ENCODE measurements at regions not wholly inside any gene's neighbourhood (a gene's known extent, or its start where the extent isn't known, plus 50 kb on each side); places are given as distances from the start of the nearest gene placed in this dataset.
"Not testable (repeated sequence)": the region's sequence is repeated elsewhere in the genome, so short reads cannot be mapped to it uniquely, and the experiment has no call there.

DNA sequence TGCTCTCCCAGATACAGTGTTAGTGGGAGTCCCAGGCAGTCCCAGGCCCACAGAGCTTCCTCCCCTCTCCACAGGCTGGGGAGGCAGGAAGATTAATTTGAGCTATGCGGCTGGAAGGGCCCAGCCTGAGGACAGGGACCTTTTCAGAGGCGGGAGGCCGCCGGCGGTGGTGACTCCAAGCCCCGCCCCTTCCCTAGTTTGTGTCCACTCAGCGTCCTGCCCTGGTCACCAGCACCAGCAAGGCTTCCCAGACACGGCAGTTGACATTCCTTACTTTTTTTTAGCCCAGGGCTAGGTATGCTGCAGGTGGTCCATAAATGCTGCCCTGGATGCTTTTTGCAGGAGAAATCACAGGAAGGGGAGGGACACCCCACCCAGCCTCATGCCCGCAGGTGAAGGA, 67.7 kb upstream of the LRPAP1 start:
- Mint-ChIP-seq H3K27me3 (ENCODE audit: low read depth, poor library complexity) (peaks cover 12% of the 10 kb centered on the region), H3K27ac (no peak overlapping the region), H3K36me3 (ENCODE audit: low read depth) (no peaks in the 10 kb centered on the region), H3K4me1 (peaks cover 14% of the 10 kb centered on the region), H3K9me3 (peaks cover 8% of the 10 kb centered on the region), H3K4me3 (no peak overlapping the region)
- TF ChIP-seq, protein P1, sequence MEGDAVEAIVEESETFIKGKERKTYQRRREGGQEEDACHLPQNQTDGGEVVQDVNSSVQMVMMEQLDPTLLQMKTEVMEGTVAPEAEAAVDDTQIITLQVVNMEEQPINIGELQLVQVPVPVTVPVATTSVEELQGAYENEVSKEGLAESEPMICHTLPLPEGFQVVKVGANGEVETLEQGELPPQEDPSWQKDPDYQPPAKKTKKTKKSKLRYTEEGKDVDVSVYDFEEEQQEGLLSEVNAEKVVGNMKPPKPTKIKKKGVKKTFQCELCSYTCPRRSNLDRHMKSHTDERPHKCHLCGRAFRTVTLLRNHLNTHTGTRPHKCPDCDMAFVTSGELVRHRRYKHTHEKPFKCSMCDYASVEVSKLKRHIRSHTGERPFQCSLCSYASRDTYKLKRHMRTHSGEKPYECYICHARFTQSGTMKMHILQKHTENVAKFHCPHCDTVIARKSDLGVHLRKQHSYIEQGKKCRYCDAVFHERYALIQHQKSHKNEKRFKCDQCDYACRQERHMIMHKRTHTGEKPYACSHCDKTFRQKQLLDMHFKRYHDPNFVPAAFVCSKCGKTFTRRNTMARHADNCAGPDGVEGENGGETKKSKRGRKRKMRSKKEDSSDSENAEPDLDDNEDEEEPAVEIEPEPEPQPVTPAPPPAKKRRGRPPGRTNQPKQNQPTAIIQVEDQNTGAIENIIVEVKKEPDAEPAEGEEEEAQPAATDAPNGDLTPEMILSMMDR (IDR thresholded peaks at IDR 0.05) = no peak
- DNase-seq = no peak

DNA sequence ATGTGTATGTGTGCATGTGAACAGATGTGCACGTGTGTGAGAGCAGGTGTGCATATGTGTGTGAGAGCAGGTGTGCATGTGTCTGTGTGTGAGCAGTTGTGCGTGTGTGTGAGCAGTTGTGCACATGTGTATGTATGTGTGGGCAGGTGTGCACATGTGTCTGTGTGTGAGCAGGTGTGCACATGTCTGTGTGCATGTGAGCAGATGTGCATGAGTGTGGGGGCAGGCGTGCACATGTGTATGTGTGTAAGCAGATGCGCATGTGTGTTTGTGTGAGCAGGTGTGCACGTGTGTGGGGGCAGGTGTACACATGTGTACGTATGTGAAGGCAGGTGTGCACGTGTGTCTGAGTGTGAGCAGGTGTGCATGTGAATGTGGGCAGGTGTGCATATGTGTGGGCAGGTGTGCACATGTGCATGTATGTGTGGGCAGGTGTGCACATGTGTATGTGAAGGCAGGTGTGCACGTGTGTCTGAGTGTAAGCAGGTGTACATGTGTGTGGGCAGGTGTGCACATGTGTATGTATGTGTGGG, 66.5 kb upstream of the LRPAP1 start:
- Mint-ChIP-seq H3K4me1 (peaks cover 16% of the 10 kb centered on the region), H3K4me3 (no peak overlapping the region), H3K36me3 (ENCODE audit: low read depth) (no peaks in the 10 kb centered on the region), H3K9me3 (peaks cover 17% of the 10 kb centered on the region), H3K27me3 (ENCODE audit: low read depth, poor library complexity) (peaks cover 13% of the 10 kb centered on the region), H3K27ac (no peak overlapping the region)
- TF ChIP-seq, protein P1 (IDR thresholded peaks at IDR 0.05) = no peak
- DNase-seq = no peak

DNA sequence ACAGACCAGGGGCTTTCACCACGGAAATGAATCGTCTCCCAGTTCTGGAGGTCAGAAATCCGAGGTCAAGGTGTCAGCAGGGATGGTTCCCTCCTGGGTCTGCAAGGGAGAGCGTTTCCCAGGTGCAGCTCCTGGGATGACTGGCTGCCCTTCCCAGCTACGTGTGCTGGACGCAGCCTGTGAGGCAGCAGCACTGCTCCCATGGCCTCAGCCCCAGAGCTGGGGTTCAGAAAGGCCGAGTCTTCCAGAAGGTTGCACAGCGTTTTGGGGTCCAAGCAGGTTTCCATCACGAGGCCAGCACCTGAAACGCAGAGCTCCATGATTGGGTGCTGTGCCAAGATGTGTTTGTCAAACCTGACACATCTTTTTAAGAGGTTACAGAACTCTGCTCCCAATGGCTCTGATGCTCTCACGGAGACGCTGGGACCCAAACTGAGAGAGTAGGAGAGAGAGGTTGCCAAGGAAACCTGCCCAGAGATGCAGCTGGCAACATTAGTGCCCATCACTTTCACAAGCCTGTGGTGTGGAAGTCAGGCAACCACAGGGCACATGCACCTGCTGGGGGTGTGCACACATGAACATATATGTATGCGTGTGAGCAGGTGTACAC, 65.8 kb upstream of the LRPAP1 start:
- H3K4me3 Mint-ChIP-seq; H3K27ac Mint-ChIP-seq; DNase-seq; H3K36me3 Mint-ChIP-seq (ENCODE audit: low read depth): not testable (repeated sequence)
- Mint-ChIP-seq H3K27me3 (ENCODE audit: low read depth, poor library complexity) (peaks cover 19% of the 10 kb centered on the region), H3K4me1 (peaks cover 19% of the 10 kb centered on the region), H3K9me3 (peaks cover 19% of the 10 kb centered on the region)

DNA sequence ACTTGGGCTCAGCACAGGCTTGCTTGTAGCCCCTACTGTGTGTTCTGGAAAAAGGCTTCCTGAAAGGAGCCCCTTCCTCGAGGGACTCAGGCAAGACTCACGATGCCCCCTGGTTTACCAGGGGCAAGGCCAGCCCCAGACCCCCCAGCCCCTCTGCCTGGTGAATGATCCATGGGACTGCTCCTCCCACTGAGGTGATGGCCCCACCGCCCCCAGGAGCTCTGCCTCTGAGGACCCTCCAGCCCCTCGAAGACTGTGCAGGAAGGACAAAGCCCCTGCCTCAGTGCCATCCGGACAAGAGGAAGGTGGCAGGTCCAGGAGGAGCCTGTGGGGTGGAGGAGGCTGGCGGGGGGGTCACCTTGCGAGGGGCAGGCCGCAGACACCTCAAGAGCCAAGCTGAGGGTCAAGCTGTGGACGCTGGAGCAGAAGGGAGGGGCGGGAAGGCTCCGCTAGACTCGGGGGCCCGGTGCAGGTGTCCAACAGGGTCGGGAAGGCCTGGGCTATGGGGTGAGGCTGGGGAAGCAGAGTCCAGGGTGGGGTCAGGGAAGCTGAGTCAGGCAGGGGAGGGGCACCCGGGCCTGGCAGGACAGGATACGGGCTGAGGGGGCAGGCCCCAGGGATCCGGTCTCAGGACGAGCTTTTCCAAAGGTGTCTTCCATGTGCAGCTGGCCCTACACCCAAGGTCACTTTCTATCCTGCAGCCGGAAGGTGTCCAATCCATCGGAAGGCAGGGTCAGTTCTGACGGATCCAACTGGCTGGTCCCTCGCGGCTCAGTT, 64.9 kb upstream of the LRPAP1 start:
- H3K27me3 Mint-ChIP-seq (ENCODE audit: low read depth, poor library complexity) = peaks cover 14% of the 10 kb centered on the region
- not testable (repeated sequence) for H3K27ac Mint-ChIP-seq

DNA sequence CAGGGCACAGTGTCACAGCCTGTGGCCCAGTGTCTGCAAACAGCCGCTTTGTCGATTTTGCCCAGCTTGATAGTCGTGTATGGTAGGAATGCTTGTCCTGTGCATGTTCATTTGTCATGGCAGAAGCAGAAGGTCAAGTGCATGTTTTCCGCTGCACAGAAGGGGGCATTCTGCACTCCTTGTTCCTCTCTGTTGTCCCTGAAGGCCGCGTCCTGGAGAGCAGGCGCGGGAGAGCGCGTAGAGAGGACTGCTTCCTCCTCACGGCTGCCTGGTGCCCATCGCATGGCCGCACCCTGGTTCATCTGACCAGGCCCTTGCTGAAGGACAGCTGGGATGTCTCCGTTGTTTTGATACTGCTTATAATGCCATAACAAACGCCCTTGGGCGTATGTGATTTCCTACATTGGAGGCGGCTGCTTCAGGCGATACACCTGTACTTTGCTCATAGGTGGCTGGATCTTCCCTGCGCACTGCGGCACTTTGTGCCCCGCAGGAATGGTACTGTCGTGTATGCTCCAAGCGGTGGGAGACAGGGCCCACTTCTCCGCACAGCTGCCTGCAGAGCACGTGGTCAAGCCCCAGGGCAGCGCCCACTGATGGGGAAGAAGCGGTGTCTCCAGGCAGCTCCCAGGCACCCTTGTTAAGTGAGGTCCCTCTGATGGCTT, 63.5 kb upstream of the LRPAP1 start:
- H3K4me3 Mint-ChIP-seq; H3K36me3 Mint-ChIP-seq (ENCODE audit: low read depth); H3K27ac Mint-ChIP-seq; DNase-seq: not testable (repeated sequence)
- peaks cover 18% of the 10 kb centered on the region for H3K27me3 Mint-ChIP-seq (ENCODE audit: low read depth, poor library complexity)
- peaks cover 18% of the 10 kb centered on the region for H3K9me3 Mint-ChIP-seq
- peaks cover 19% of the 10 kb centered on the region for H3K4me1 Mint-ChIP-seq

More for the DNA sequence above, 64.9 kb upstream of the LRPAP1 start:
- not testable (repeated sequence) for H3K36me3 Mint-ChIP-seq (ENCODE audit: low read depth); DNase-seq; H3K4me3 Mint-ChIP-seq
- Mint-ChIP-seq H3K4me1 (peaks cover 19% of the 10 kb centered on the region), H3K9me3 (peaks cover 19% of the 10 kb centered on the region)

DNA sequence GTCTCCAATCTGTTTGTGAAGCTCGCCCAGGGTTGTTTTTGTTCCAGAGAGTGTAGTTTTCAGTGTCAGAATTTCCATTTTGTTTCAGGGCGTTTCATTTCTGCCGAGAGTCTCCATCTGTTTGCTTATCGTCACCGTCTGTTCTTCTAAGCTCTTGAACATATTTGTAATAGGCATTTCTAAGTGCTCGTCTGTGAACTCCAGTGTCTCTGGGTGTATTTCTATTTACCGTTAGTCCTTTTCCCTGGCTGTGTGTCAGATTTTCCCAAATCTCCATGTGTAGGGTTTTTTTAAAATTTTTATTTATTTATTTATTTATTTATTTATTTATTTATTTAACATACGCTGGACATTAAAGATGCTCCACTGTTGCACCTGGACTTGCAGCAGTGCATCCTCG, 62.5 kb upstream of the LRPAP1 start:
- Mint-ChIP-seq H3K9me3 (peaks cover 18% of the 10 kb centered on the region), H3K27me3 (ENCODE audit: low read depth, poor library complexity) (peaks cover 21% of the 10 kb centered on the region), H3K4me1 (peaks cover 15% of the 10 kb centered on the region)
- not testable (repeated sequence) for H3K36me3 Mint-ChIP-seq (ENCODE audit: low read depth); DNase-seq; H3K27ac Mint-ChIP-seq; H3K4me3 Mint-ChIP-seq

DNA sequence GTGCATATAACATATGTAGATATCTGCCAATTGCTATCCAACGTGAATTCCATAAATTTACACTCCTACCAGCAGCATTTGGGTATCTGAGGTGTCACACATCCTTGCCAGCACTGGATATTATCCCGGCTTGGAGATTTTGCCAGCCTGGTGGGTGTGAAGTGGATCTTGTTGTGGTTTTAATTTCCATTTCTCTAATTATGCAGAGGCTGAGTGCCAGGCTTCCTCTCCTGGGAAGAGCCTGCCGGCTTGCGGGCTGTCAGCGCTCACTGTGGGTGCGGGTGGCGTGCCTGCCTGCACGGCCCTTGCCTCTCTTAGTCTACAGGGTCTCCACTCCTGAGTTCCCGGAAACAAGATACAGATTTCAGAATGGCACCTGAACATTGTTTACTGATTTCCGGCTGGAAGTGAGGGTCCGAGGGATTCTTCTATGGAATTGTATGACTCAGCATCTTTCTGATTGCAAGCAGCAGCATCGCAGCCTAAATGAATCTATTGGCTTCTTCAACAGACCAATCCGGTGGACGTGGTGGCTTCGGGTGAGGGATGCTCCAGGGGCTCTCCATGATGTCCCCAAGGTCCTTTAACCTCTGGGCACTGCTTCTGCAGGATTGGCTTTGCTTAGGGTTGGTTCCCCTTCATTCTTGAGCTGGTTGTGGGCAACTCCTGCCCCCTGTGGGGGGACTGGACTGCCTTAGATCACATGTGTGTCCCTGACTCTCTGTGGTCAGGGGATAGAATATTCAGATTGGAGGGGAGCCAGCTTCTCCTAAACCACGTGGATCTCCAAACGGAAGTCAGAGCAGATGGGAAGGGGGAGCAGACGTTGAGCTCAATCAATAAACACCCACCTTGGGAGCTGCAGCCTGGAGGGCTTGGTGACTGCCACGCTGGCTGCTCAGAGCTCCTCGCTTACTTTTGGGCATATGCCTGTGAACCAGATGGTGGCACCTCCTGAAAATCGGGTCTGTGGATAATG, 58.0 kb upstream of the LRPAP1 start:
- peaks cover 18% of the 10 kb centered on the region for H3K9me3 Mint-ChIP-seq
- H3K4me1 Mint-ChIP-seq = peaks cover 14% of the 10 kb centered on the region
- not testable (repeated sequence) for H3K4me3 Mint-ChIP-seq; DNase-seq; H3K36me3 Mint-ChIP-seq (ENCODE audit: low read depth); H3K27ac Mint-ChIP-seq
- H3K27me3 Mint-ChIP-seq (ENCODE audit: low read depth, poor library complexity) = peaks cover 20% of the 10 kb centered on the region

DNA sequence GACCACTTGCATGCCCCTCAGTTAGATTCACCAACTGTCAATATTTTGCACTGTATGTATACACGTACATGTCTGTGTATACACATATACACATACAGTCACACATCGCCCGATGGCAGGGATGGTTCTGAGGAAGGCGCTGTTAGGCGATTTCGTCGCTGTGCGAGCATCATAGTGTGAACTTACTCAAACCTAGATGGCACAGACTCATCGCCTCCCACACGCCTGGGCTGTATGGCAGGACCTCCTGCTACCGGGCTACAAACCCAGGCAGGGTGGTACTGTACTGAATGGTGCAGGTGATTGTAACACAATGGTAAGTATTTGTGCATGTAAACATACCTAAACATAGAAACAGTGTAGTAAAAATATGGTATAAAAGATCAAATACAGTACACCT, 57.2 kb upstream of the LRPAP1 start:
- H3K36me3 Mint-ChIP-seq (ENCODE audit: low read depth); H3K27ac Mint-ChIP-seq; H3K4me3 Mint-ChIP-seq: not testable (repeated sequence)

DNA sequence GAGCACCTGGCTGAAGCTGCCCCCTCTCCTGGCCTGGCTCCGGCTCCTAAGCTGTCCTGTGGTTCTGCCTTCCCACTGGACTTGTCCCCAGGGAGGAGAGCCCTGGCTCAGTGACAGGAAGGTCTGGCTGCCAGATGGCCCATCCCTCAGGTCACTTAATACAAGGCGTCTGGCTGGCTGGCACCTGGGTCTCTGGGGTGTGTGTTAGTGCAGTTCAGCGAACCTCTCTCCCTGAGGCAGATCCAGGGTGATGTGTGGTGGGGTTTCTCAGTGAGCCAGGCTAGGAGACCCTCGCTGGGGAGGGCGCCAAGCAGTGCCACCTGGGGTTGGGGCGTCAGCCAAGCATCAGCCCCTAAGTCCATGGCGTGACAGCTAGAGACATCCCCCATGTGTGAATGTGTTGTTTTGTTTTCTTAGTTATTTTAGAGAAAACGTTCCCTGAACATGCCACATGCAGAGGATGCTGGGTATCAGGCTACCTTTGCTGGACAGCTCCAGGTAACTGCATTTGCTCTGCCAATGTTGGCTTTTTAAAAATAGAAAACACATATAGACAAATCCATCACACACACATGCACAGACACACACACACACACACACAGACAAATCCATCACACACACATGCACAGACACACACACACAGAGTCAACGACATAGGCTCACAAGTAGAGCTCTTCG, 56.4 kb upstream of the LRPAP1 start:
- Mint-ChIP-seq H3K27me3 (ENCODE audit: low read depth, poor library complexity) (peaks cover 24% of the 10 kb centered on the region), H3K4me1 (peaks cover 11% of the 10 kb centered on the region)
- H3K27ac Mint-ChIP-seq; H3K36me3 Mint-ChIP-seq (ENCODE audit: low read depth); H3K4me3 Mint-ChIP-seq; H3K9me3 Mint-ChIP-seq; DNase-seq: not testable (repeated sequence)

More for the DNA sequence above, 57.2 kb upstream of the LRPAP1 start:
- H3K27me3 Mint-ChIP-seq (ENCODE audit: low read depth, poor library complexity) = peaks cover 23% of the 10 kb centered on the region
- DNase-seq = not testable (repeated sequence)
- peaks cover 13% of the 10 kb centered on the region for H3K9me3 Mint-ChIP-seq
- peaks cover 14% of the 10 kb centered on the region for H3K4me1 Mint-ChIP-seq

DNA sequence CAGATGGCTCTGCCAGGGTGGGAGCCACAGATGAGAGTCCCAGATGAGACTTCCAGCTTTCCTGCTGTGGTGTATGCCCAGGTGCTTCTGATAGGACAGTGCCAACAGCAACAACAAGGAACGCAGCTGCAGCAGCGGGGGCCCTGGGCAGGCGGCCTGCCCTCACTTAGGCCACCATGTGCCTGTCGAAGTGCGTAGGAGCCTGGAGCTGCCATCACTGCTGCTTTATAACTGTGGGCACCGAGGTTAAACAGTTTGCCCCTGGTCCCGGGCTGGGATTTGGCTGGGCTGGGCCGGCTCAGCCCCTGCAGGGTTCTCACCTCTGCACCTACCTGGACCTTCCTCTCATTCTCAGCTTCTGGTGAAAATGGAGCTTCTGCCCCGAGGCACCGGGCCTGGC, 54.4 kb upstream of the LRPAP1 start:
- H3K4me1 Mint-ChIP-seq; H3K4me3 Mint-ChIP-seq; H3K9me3 Mint-ChIP-seq; DNase-seq; H3K36me3 Mint-ChIP-seq (ENCODE audit: low read depth); H3K27ac Mint-ChIP-seq: not testable (repeated sequence)
- peaks cover 24% of the 10 kb centered on the region for H3K27me3 Mint-ChIP-seq (ENCODE audit: low read depth, poor library complexity)

DNA sequence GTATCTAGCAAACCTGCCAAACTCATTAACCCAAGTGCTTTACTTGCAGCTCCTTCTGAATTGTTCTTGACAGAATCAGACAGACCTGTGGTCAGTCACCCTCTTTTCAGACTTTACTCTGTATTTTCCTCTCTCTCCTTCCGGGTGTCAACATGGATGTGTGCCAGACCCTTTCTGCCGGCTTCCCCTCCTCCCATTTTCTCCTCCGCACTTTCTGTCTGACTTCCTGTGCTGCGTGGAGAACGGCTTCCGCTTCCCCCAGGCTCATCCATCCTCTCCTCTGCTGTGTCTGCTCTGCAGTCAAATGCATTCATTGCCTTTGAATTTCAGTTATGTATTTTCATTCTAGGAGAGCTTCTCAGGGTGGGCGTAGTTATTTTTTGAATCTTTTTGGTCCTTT, 53.3 kb upstream of the LRPAP1 start:
- DNase-seq, H3K27ac Mint-ChIP-seq: not testable (repeated sequence)
- peaks cover 25% of the 10 kb centered on the region for H3K27me3 Mint-ChIP-seq (ENCODE audit: low read depth, poor library complexity)

More for the DNA sequence above, 53.3 kb upstream of the LRPAP1 start:
- not testable (repeated sequence) for H3K9me3 Mint-ChIP-seq; H3K36me3 Mint-ChIP-seq (ENCODE audit: low read depth); H3K4me1 Mint-ChIP-seq; H3K4me3 Mint-ChIP-seq
